H4 (cell line): ENCODE measurements at regions not wholly inside any gene's neighbourhood (a gene's known extent, or its start where the extent isn't known, plus 50 kb on each side); places are given as distances from the start of the nearest gene placed in this dataset.
"Not testable (repeated sequence)": the region's sequence is repeated elsewhere in the genome, so short reads cannot be mapped to it uniquely, and the experiment has no call there.

Source experiments
- DNase-seq: peaks from one replicate; pipeline ENCODE4 v3.0.0-alpha.2; 2015; ENCODE audit warnings: low spot score

- DNase-seq, result no peak
These were observed 119.9 kb upstream of the ATP2B2 start for GRCh38 chr3:10625323-10625722.

DNA sequence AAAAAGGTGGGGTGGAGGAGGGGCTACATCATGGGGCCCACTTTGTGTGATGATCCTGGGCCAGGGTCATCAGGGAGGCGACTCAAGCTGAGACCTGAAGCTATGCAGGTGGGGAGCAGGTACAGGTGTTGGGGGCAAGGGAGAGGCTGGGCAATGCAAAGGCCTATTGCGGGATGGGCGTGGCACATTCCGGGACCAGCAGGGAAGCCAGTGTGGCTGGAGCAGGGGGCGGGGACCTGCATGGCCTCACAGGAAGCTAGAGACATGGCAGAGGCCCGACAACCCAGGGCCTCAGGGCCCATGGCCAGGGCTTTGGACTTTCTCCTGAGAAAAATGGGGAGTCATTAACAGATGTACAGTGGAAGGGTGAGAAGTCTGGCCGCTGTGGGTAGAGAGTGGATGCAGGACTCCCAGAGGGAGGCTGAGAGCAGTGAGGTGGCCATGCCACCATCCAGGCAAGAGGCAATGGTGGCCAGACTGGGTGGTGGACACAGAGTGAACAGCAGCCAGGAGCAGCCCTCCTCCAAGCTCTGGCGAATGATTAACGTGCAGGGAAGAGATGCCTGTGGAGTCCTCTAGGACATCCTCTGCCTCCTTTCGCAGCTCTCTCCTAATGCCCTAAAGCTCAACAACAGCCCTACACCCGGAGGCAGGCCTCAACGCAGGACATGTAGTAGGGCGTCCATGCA is 122.6 kb upstream of the ATP2B2 start:
- peak; percentile 23 for DNase-seq

DNA sequence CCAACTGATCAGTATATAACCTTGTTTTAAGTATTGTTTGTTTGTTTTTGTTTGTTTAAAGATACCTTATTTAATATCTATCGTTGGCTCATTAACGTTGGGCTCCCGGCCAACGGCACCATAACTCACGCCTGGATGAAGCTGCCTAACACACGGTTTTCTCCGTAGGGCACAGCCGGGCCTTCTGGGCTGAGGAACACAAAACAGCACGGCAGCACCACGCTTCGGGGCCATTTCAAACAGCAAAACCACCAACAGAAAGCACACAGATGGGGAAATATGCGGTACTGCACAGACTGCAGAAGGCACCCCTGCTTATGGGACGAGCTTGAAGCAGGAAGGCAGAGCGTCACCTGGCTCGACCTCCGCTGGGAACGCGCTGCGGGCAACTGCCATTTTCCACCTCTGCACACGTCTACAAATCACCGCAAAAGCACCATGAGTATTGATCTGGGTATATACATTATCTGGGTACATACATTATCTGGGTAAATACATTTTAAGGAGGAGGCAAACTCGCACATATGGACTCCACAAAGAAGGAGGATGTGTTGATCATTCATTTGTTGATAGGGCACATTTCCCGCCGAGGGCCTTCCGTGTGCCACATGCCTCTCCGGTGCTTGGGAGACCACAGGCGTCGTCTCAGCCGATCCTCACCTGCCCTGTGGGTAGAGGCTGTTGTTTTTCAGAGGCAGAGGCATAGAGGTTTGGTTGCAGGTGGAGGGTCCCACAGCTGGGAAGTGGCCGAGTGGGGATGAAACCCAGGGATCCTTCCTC is 123.7 kb upstream of the ATP2B2 start:
- DNase-seq, result no peak

- DNase-seq, result no peak
These were observed 124.3 kb upstream of the ATP2B2 start for GRCh38 chr3:10629671-10630040.

DNA sequence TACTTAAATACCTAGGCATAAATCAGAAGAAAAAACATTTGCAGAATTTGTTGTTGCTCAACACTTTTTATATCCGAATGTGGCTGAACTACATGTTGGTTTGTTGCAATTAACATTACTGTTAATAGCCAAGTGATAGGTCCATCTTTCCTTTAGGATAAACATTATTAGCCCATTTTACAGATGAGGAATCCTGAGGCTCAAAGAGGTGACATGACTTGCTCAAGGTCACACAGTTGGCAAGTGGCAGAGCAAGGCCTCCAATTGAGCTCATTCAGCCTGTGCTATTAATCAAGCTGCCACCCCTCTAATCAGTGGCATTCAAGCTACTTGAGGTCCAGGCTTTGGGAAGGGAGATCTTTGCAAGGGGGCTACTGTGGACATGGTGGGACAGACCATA is 125.8 kb upstream of the ATP2B2 start:
- no peak for DNase-seq

- DNase-seq, result no peak
These were observed 126.7 kb upstream of the ATP2B2 start for GRCh38 chr3:10632125-10632524.

DNA sequence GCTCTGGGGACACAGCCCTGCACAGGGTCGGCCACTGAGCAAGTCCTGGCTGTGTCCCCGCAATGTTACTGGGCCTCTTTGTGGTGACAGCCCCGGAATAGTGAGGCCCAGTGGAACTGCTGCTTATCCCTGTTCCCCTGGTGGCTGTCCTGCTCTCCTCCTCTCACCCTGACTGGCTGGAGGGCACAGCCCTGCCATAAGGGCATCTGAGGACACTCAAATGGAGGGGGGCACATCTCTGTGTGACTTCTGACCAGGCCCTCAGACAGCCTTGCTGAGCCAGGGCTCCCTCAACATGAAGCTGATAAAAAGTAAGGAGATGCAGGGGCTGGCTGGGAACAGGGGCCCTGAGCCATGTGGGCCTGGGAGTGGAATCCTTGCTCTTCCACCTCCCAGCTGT is 127.4 kb upstream of the ATP2B2 start:
- no peak for DNase-seq

DNA sequence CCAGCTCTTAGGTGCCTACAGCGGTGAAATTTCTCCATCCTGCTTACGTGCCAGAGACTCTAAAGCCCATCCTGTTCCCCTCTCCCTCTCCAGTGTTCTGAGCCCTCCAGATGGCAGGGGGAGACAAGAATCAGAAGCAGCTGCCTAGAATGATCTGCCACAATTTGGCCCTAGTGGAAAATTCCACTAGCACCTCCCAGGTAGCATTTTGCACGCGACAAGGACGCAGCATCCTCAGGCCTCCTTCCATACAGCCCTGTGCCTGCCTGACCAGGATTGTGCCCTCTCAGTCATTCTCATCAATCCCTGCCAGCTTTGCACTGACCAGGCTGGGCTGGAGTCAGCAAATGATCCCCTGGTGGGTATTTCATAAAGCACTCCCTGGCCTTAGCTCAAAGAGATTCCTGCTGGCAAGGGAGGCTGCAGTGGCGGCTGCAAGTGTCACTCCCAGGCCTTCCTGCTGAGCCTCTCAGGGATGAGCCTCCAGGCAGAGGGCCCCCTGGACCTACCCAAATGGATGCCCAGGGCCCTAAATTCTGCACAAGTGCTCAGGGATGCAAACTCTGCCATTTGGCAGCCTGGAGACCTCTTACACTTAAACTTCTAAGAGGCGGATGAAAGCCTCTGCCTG is 130.2 kb upstream of the ATP2B2 start:
- DNase-seq, result no peak

GRCh38 chr3:10637342-10637741 is 132.0 kb upstream of the ATP2B2 start:
- DNase-seq, result no peak

GRCh38 chr3:10638466-10638865 is 133.1 kb upstream of the ATP2B2 start:
- DNase-seq, result no peak

DNA sequence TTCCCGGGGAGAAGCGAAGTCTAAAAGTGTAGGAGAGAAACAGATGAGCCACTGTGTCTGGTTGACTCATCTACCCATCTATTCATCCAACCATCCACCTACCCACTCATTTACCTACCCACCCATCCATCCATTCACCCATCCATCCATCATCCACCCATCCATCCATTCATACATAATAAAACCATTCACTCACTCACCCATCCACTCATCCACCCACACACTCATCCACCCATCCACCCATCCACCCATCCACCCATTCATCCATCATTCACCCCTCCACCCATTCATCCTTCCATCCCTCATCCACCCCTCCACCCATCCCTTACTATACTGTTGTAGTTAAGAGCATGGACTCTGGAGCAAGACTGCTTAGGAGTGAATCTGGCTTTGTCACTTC is 136.4 kb upstream of the ATP2B2 start:
- DNase-seq, result no peak

DNA sequence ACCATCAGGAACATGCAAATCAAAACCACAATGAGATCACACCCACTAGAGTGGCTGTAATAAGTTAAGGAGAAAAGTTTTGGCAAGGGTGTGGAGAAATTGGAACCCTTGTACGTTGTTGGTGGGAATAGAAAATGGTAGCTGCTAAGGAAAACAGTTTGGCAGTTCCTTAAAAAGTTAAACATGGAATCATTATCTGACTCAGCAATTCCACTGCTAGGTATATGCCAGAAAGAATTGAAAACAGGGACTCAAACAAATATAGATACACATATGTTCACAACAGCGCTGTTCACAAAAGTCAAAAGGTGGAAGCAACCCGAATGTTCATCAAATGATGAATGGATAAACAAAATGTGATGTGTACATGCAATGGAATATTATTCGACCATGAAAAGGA is 138.8 kb upstream of the ATP2B2 start:
- DNase-seq, result no peak

GRCh38 chr3:10645800-10646199 is 140.4 kb upstream of the ATP2B2 start:
- no peak for DNase-seq

- no peak for DNase-seq
These were observed 141.3 kb upstream of the ATP2B2 start for GRCh38 chr3:10646531-10647335.

DNA sequence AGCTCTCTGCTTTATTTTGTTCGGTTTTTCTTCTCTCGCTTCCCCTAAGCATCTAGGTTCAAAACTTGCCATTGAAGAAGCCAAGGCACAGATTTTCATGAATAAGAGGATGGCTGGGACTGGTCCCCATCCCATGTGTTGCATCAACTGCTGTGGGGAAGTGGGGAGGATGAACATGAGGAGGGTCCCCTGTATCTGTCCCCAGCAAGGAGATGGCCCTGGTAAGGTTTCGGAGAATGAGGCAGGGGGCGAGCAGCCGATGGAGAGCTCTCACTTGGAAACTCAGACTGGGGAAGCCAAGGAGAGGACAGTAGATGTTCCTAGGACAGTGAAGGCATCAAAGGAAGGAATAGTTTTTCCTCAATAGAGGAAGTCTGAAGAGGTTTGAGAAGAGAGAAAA is 142.0 kb upstream of the ATP2B2 start:
- no peak for DNase-seq

DNA sequence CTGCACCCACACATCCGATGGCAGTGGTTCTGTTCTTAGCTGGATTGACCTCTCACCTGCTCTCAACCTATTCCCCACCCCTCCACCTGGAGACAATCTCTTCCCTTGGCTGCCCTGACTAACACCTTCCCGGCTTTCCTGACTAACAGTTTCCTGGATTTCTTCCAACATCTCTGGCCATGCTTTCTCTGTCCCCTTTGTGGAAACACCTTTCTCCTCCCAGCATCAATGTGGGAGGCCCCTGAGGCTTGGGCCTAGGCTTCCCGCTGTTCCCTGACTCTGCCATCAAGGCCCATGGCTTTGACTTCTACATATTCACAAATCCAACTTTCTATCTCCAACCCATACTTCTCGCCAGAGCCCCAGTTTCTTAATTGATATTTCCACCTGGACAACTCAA is 142.8 kb upstream of the ATP2B2 start:
- no peak for DNase-seq

DNA sequence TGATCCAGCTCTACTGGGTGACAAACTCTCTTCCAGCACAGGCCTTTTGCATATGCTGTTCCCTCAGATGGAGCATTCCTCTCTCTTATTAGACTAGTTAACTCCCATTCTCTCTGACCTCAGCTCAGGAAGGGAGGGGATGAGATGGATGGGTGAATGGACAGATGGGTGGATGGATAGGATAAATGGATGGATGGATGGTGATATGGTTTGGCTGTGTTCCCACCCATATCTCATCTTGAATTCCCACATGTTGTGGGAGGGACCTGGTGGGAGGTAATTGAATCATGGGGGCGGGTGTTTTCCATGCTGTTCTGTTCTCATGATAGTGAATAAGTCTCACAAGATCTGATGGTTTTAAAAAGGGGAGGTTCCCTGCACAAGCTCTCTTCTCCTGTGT is 144.1 kb upstream of the ATP2B2 start:
- DNase-seq, result not testable (repeated sequence)

GRCh38 chr3:10651506-10651905 is 146.1 kb upstream of the ATP2B2 start:
- DNase-seq, result no peak

GRCh38 chr3:10653241-10653640 is 147.9 kb upstream of the ATP2B2 start:
- DNase-seq, result no peak

DNA sequence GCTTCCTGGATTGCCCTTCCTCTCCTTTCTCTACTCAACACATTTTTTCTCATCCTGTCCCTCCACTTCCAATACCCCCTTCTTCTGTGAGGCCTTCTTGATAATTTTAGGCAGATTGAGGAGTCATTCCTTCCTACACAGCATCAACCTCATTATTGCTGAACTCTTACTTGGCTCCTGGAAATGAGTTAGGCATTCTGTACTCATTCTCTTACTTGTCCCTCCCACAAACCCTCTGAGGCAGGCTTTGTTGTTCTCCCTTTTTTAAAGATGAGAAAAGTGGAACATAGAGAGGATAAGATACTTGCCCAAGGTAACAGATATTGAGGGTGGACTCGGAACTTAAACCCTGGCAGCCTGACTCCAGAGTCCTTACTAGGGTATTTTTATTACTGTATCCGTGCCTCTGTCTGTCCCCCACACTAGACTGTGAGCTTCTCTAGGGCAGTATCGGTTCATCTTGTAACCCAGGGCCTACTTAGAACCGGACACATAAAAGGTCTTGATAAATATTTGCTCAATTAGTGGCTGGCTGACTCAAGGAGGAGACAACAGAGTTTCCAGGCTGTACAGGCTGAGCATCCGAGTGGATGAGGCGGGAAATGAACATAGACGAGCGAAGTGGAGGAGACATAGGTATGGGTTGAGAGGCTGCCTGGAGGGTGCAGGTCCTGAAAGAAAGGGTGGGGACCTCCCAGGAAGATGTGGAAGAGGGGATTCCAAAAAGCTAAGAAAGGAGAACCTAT is 148.7 kb upstream of the ATP2B2 start:
- no peak for DNase-seq

GRCh38 chr3:10655105-10655504 is 149.7 kb upstream of the ATP2B2 start:
- no peak for DNase-seq

GRCh38 chr3:10657339-10657738 is 152.0 kb upstream of the ATP2B2 start:
- DNase-seq, result not testable (repeated sequence)
